PC-9 (cell line): ENCODE measurements at regions not wholly inside any gene's neighbourhood (a gene's known extent, or its start where the extent isn't known, plus 50 kb on each side); places are given as distances from the start of the nearest gene placed in this dataset.

Source experiments
- BruUV-seq: library from RNA; stranded (reverse); fragments of 400-500 nt; replicated peaks from 2 replicates; lab custom pipeline; 2021; lab: Mats Ljungman, UMichigan
- CTCF ChIA-PET: fragments of 300-600 bp; sonication (Branson Sonifier 250); formaldehyde crosslinking; loops from one replicate; lab custom pipeline; 2022; ENCODE audit warnings: antibody characterized with exemption; lab: Charles Lee
- POLR2A ChIA-PET: fragments of 300-600 bp; sonication (Branson Sonifier 250); formaldehyde crosslinking; loops from one replicate; lab custom pipeline; 2022; ENCODE audit warnings: antibody characterized with exemption; ENCODE audit not compliant: unreplicated experiment; lab: Charles Lee
- DNase-seq, 2 experiments: peaks; one replicate each; pipeline versions ENCODE4 v3.0.0 to v3.0.0-alpha.2; 2015 to 2022; ENCODE audit warnings: mixed read lengths in 1 of 2
- H2AFZ ChIP-seq: fragments of 200-600 bp; sonication (generic); 2 replicates; pipeline ENCODE4 v1.8.1; 2017; ENCODE audit warnings: antibody characterized with exemption
- H3F3A ChIP-seq: fragments of 200-600 bp; sonication (generic); 2 replicates; pipeline ENCODE4 v1.8.1; 2017; ENCODE audit warnings: antibody characterized with exemption, mild to moderate bottlenecking, low read depth; ENCODE audit not compliant: insufficient read depth
- H3K27ac ChIP-seq: fragments of 200-600 bp; sonication (generic); 2 replicates; pipeline ENCODE4 v1.6.1; 2016; ENCODE audit warnings: mixed run types
- H3K27me3 ChIP-seq: fragments of 200-600 bp; sonication (generic); 2 replicates; pipeline ENCODE4 v1.6.1; 2016; ENCODE audit warnings: low read depth, mixed run types; ENCODE audit not compliant: insufficient read depth
- H3K36me3 ChIP-seq: fragments of 200-600 bp; sonication (generic); 2 replicates; pipeline ENCODE4 v1.6.1; 2016; ENCODE audit warnings: low read depth, mixed run types
- H3K4me1 ChIP-seq: fragments of 200-600 bp; sonication (generic); replicated peaks from 2 replicates; pipeline ENCODE4 v1.6.1; 2016; ENCODE audit warnings: mixed run types; ENCODE audit not compliant: insufficient read depth
- H3K4me2 ChIP-seq: fragments of 200-600 bp; sonication (generic); 2 replicates; pipeline ENCODE4 v1.6.1; 2017; ENCODE audit warnings: mixed run types
- H3K4me3 ChIP-seq: fragments of 200-600 bp; sonication (generic); 2 replicates; pipeline ENCODE4 v1.6.1; 2016; ENCODE audit warnings: mixed run types
- H3K79me2 ChIP-seq: fragments of 200-600 bp; sonication (generic); 2 replicates; pipeline ENCODE4 v1.6.1; 2017; ENCODE audit warnings: low read depth, mixed run types
- H3K9me2 ChIP-seq: fragments of 200-600 bp; sonication (generic); 2 replicates; pipeline ENCODE4 v1.8.1; 2017; ENCODE audit warnings: mild to moderate bottlenecking; ENCODE audit not compliant: insufficient read depth
- H3K9me3 ChIP-seq: fragments of 200-600 bp; sonication (generic); 2 replicates; pipeline ENCODE4 v1.8.1; 2016; ENCODE audit warnings: low read depth; ENCODE audit not compliant: insufficient read depth
- H4K20me1 ChIP-seq: fragments of 200-600 bp; sonication (generic); 2 replicates; pipeline ENCODE4 v1.8.1; 2017; ENCODE audit not compliant: insufficient read depth
- CTCF ChIP-seq: fragments of 200-600 bp; sonication (generic); conservative IDR thresholded peaks from 2 replicates; pipeline ENCODE4 v1.6.1; 2017; ENCODE audit warnings: mixed run types, antibody characterized with exemption, mild to moderate bottlenecking, moderate library complexity
- EZH2 ChIP-seq: fragments of 200-600 bp; sonication (generic); IDR thresholded peaks from 2 replicates; pipeline ENCODE4 v1.8.0; 2017; ENCODE audit warnings: antibody characterized with exemption, low read depth
- intact Hi-C: fragments of 100-400 bp; cut with micrococcal nuclease; formaldehyde crosslinking; loops from one replicate; pipeline ENCODE4 v1.10.0; 2022; ENCODE audit not compliant: unreplicated experiment

- no TSS peak for BruUV-seq
- no peaks in the 10 kb centered on the region for H3K4me1 ChIP-seq
- DNase-seq: no peak
Measured at GRCh38 chr6:82597201-82597600, 233.6 kb downstream of the TPBG start.

GRCh38 chr6:82602776-82603175 is 239.2 kb downstream of the TPBG start:
- CTCF ChIA-PET: no interaction called here
- Histone ChIP-seq H3K79me2 (no peaks in the 10 kb centered on the region), H3K9me2 (no peaks in the 10 kb centered on the region), H3K27ac (no peak overlapping the region), H3F3A (no peaks in the 10 kb centered on the region), H3K27me3 (no peaks in the 10 kb centered on the region), H2AFZ (no peak overlapping the region), H3K9me3 (no peaks in the 10 kb centered on the region), H3K4me2 (no peak overlapping the region), H3K4me1 (no peaks in the 10 kb centered on the region), H4K20me1 (no peaks in the 10 kb centered on the region), H3K4me3 (no peak overlapping the region), H3K36me3 (no peaks in the 10 kb centered on the region)
- intact Hi-C loops: no loop called here
- no TSS peak for BruUV-seq
- no peak for DNase-seq
- POLR2A ChIA-PET: interaction anchor here (0.6 kb wide), 1 partner anchor 14 kb away, joined by 3 read pairs; no protein-coding TSS in a partner anchor
- TF ChIP-seq CTCF: no peak
- no peak for TF ChIP-seq EZH2

More at GRCh38 chr6:82597201-82597600, 233.6 kb downstream of the TPBG start:
- ChIA-PET POLR2A (no interaction called here), CTCF (no interaction called here)
- no peak for TF ChIP-seq CTCF
- Histone ChIP-seq H3K27me3 (no peaks in the 10 kb centered on the region), H2AFZ (no peak overlapping the region), H3K9me2 (no peaks in the 10 kb centered on the region), H4K20me1 (no peaks in the 10 kb centered on the region), H3K9me3 (no peaks in the 10 kb centered on the region), H3F3A (no peaks in the 10 kb centered on the region), H3K27ac (no peak overlapping the region), H3K36me3 (no peaks in the 10 kb centered on the region), H3K4me3 (no peak overlapping the region), H3K79me2 (no peaks in the 10 kb centered on the region), H3K4me2 (no peak overlapping the region)
- intact Hi-C loops: no loop called here

GRCh38 chr6:82603871-82604270 is 240.3 kb downstream of the TPBG start:
- Histone ChIP-seq H3K27me3 (no peaks in the 10 kb centered on the region), H3K36me3 (no peaks in the 10 kb centered on the region), H3K9me2 (no peaks in the 10 kb centered on the region), H4K20me1 (no peaks in the 10 kb centered on the region), H3F3A (no peaks in the 10 kb centered on the region), H3K4me3 (no peak overlapping the region), H3K79me2 (no peaks in the 10 kb centered on the region), H3K9me3 (no peaks in the 10 kb centered on the region), H3K4me1 (no peaks in the 10 kb centered on the region), H2AFZ (no peak overlapping the region), H3K4me2 (no peak overlapping the region), H3K27ac (no peak overlapping the region)
- TF ChIP-seq EZH2 (no peak), CTCF (no peak)
- DNase-seq: no peak
- ChIA-PET POLR2A (no interaction called here), CTCF (no interaction called here)
- intact Hi-C loops: no loop called here
- no TSS peak for BruUV-seq
